Embryonic facial prominence (tissue), 1 donor: ENCODE measurements at regions not wholly inside any gene's neighbourhood (a gene's known extent, or its start where the extent isn't known, plus 50 kb on each side); places are given as distances from the start of the nearest gene placed in this dataset.
A peak's percentile ranks its signal among the peaks of the same experiment; 100 is the strongest.

Experiments
- DNase-seq: peaks from one replicate; pipeline ENCODE4 v3.0.0-alpha.2; 2016; ENCODE audit errors: extremely low spot score

DNA sequence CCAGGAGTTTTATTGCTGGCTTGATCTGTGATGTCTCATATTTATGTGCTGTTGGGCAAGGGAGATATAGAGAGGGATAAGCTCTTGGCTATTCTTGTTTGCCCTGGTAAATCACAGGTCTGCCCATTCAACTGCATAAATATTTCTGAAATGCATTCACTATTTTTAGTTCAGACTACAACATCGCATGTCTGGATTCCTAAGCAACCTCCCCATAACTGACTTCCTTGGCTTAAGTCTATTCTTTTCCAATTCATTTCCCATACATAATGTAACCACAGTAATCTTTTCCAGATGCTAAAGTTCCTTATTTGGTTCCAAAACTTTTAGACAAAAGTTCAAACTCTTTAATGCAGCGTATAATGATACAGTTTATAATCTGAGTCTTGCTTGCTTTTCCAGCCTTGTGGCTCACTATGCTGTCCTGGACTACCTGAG, 321.4 kb upstream of the ACTBL2 start:
- DNase-seq, result peak; percentile 85

GRCh38 chr5:57802131-57802530, 319.5 kb upstream of the ACTBL2 start:
- no peak for DNase-seq

GRCh38 chr5:57795203-57795602, 312.6 kb upstream of the ACTBL2 start:
- no peak for DNase-seq

GRCh38 chr5:57791875-57792274, 309.3 kb upstream of the ACTBL2 start:
- no peak for DNase-seq

GRCh38 chr5:57785946-57786345, 303.3 kb upstream of the ACTBL2 start:
- DNase-seq, result no peak

- no peak for DNase-seq
Observed at GRCh38 chr5:57784121-57784520, 301.5 kb upstream of the ACTBL2 start.

GRCh38 chr5:57783693-57784092, 301.1 kb upstream of the ACTBL2 start:
- no peak for DNase-seq

DNA sequence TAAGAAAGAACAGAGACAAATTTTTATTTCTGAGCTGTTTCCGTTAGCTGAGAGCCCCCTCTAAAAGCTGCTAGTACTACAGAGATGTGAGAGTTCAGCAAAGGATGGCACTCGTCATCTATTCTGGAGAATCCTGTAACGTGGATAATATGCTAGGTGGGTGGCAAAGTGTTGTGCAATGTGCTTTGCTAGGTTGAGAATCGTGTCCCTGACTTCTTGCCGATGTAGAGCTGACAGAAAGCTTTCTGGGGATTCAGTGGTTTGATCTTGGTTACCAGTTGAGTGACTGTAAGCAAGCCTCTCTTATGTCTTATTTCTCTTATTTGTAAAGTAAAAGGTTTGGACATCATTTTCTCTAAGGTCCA, 298.3 kb upstream of the ACTBL2 start:
- no peak for DNase-seq

DNA sequence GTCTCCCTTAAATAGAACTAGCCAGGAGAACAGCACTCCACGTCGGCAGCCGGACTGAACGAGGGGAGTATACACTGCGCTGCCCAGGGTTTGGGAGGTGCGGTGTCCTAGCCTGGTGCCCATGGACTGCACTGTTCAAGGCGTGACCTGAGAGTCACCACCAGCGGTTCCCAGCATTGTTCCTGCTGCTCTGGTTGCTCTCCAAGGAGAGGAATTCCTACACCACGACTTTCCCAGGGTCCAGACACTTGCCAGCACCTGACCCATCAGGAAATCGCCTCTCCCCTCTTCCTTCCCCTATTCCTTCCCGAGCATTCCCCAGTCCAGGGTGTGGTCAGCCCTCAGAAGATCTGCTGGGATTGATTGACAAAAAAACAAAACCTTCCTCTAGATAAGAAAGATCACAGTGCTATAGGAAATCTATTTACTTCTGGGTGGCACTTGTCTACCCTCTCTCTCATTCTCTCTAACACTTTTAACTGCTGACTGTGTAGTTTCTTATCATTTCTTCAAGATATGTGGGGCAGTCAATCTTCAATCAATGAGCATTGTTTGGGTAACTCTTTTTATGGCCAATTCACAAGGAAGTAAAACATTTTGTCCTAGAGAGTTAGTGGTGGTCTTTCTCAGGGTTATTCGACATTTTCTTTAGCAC, 297.8 kb upstream of the ACTBL2 start:
- DNase-seq, result no peak

GRCh38 chr5:57779383-57780223, 297.0 kb upstream of the ACTBL2 start:
- DNase-seq, result peak; percentile 57

DNA sequence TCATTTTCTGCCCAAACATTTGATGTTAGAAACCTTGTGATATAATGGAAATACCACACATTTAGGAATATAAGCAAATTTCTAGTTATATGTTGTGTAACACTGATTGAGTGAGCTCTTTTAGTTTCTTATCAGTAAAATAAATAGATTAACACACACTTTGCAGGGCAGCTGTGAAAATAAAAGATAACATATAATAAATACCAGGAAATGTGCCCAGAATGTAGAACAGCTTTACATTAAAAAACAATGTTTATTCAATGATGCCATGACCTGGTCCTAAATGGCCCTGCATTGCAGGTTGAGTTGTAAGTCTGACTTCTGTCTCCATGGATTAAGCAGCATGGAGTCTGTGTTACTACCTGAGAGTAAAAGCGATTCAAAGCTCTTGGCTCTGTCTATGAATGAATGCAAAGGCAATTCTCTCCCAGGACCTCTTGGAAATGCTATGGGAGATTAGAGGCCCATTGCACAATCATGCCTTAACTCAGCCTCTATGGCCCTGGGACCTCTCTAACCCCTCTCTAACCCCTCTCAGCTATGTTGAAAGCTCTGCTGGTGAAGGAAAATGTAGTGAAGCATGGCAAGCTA, 296.0 kb upstream of the ACTBL2 start:
- no peak for DNase-seq

GRCh38 chr5:57777174-57777581, 294.6 kb upstream of the ACTBL2 start:
- DNase-seq, result no peak

DNA sequence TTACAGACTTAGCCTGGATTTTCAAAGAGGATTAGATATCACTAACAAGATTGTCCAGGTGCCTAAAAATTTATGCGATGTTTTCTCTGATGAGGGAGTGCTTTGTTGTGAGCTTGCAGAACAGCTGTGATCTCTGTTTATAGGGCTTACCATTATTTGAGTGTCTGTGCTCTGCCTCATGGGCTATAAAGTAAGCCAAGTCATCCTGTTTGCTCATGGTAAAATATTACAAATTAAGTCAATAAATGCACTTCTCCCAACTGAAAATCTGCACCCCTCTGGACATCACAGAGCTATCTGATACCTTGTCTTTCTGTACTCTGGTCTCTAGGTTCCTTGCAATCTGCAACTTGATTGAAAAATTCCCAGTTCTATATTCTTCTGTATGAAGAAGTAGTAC, 293.4 kb upstream of the ACTBL2 start:
- DNase-seq, result no peak

GRCh38 chr5:57774439-57774838, 291.8 kb upstream of the ACTBL2 start:
- no peak for DNase-seq

DNA sequence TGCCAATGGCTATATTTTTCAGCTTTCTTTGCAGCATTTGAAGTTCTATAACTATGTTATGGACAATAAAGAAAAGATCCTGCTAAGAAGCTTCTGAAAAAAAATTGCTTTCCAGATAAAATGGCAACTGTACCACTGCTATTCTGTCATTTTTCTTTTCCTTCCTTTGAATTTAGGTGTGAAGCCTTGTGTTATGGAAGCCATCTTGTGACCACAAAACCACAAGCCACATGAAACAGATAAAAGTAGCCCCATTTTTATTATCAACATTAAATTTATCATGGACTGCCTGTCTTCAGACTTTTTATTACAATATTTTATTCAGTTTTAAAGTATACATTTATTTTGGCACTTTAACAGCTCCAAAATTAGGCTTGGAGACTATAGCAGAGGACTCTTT, 289.9 kb upstream of the ACTBL2 start:
- no peak for DNase-seq

DNA sequence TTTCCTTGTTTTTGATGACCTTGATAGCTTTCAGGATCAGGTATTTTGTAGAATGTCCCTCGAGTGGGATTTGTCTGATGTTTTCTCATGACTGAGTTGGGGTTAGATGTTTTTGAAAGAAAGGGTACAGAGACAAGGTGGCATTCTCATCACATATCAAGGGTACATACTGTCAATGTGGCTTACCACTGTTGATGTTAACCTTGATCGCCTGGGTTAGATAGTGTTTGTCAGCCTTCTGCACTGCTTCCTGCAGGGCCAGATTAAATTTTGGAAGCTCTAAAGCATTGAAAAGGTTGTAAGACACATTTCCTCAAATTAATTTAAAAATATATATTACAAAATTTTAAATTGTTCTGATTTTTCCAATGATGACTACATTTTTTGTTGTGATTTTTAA, 287.4 kb upstream of the ACTBL2 start:
- DNase-seq, result no peak

- no peak for DNase-seq
Observed at GRCh38 chr5:57768745-57769144, 286.1 kb upstream of the ACTBL2 start.

GRCh38 chr5:57764479-57765089, 282.0 kb upstream of the ACTBL2 start:
- no peak for DNase-seq

DNA sequence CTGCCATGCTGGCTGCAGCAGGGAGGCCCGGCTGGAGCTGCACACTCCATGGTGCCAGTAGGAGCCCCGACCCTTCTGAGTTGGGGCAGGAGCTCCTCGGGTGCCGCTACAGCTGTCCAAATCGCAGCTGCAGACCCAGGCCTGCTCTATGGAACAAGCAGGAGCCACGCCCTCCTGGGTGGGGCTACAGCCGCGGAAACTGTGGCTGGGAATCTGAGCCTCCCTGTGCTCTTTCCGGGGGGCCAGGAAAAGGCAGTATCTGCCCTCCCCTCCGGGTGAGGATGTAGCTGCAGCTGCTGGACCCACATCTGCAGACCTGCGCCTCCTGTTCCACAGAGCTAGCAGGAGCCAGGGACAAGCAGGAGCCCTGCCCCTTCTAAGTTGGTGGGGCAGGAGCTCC, 278.9 kb upstream of the ACTBL2 start:
- no peak for DNase-seq

DNA sequence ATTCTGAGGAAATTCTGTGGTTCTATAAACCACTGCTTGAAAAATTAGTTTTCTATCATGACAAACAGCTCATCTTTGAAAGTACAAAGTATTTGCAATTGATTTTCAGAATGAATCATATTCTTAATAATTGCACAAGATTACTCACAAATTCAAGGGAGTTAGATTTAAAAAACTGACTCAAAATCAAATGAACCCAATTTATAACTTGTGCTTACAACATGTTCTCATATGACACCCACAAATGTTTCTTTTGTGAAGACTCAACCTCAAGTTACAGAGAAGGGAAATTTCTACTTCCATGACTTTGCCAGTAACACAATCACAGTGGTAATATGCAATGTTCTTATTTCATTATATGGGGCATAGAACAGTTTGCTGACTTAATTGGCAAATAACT, 272.0 kb upstream of the ACTBL2 start:
- no peak for DNase-seq

- DNase-seq, result no peak
Observed at GRCh38 chr5:57753446-57753845, 270.8 kb upstream of the ACTBL2 start.

DNA sequence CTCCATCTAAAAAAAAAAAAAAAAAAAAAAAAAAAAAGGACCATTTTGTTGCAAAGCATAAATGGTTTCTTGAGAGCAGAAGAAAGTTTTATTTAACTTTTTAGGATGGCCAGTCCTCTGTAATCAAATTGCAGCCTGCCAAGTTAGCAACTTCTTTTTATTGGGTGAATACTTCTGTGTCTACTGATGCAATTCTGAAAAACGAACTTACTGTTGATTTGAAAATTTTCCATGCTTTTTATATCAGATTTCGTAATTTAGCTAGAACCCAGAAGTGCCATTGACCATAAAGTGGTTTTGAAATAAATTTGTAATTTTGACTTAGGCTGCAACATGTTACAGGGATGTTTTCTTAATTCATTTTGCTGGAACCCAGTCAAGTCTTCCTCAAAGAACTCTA, 269.1 kb upstream of the ACTBL2 start:
- DNase-seq, result no peak

- no peak for DNase-seq
Observed at GRCh38 chr5:57750891-57751290, 268.3 kb upstream of the ACTBL2 start.
